SK-N-SH treated with all-trans-retinoic acid at 6 μM for 48 hours (cell line): ENCODE measurements at regions not wholly inside any gene's neighbourhood (a gene's known extent, or its start where the extent isn't known, plus 50 kb on each side); places are given as distances from the start of the nearest gene placed in this dataset.

ENCODE experiments used
- ATAC-seq: fragments of 200-7000 bp; cut with Tn5 transposase; 3 replicates; pipeline ENCODE4 v1.9.1; 2020; ENCODE audit warnings: mild to moderate bottlenecking, moderate library complexity
- ARNTL ChIP-seq: fragments of 450-650 bp; formaldehyde crosslinking; IDR thresholded peaks from 2 replicates; pipeline ENCODE4 v1.5.0; 2020; ENCODE audit warnings: low read depth, mild to moderate bottlenecking, moderate library complexity, borderline replicate concordance
- BACH2 ChIP-seq: fragments of 250-450 bp; sonication (Bioruptor Pico); IDR thresholded peaks from 2 replicates; pipeline ENCODE4 v1.9.0; 2021; ENCODE audit warnings: mild to moderate bottlenecking, borderline replicate concordance
- CSDC2 ChIP-seq: fragments of 250-450 bp; sonication (Bioruptor Pico); IDR thresholded peaks from 2 replicates; pipeline ENCODE4 v1.5.0; 2020; ENCODE audit warnings: mild to moderate bottlenecking, moderate library complexity
- GLIS3 ChIP-seq: fragments of 250-450 bp; sonication (Bioruptor Pico); IDR thresholded peaks from 2 replicates; pipeline ENCODE4 v1.5.0; 2020; ENCODE audit warnings: mild to moderate bottlenecking, moderate library complexity
- ISL1 ChIP-seq: fragments of 250-450 bp; sonication (Bioruptor Pico); IDR thresholded peaks from 2 replicates; pipeline ENCODE4 v2.1.2; 2022; ENCODE audit warnings: mild to moderate bottlenecking, moderate library complexity
- OSR1 ChIP-seq: fragments of 250-450 bp; sonication (Bioruptor Pico); IDR thresholded peaks from 2 replicates; pipeline ENCODE4 v1.8.0; 2022; ENCODE audit warnings: moderate library complexity, mild to moderate bottlenecking, inconsistent platforms
- PPARA ChIP-seq: fragments of 250-450 bp; sonication (Bioruptor Pico); IDR thresholded peaks from 2 replicates; pipeline ENCODE4 v1.5.0; 2020; ENCODE audit warnings: mild to moderate bottlenecking, borderline replicate concordance
- RARB ChIP-seq: fragments of 250-450 bp; sonication (Bioruptor Pico); IDR thresholded peaks from 2 replicates; pipeline ENCODE4 v1.8.0; 2021; ENCODE audit warnings: mild to moderate bottlenecking, moderate library complexity
- SNAI2 ChIP-seq: fragments of 250-450 bp; sonication (Bioruptor Pico); IDR thresholded peaks from 2 replicates; pipeline ENCODE4 v1.5.0; 2020; ENCODE audit warnings: mild to moderate bottlenecking, moderate library complexity
- TCF4 ChIP-seq: fragments of 250-450 bp; sonication (Bioruptor Pico); IDR thresholded peaks from 2 replicates; pipeline ENCODE4 v1.8.0; 2021; ENCODE audit warnings: mild to moderate bottlenecking, moderate library complexity, borderline replicate concordance
- ZC3H10 ChIP-seq: fragments of 250-450 bp; sonication (Bioruptor Pico); IDR thresholded peaks from 2 replicates; pipeline ENCODE4 v1.5.1; 2021; ENCODE audit warnings: mild to moderate bottlenecking, moderate library complexity
- ZFP3 ChIP-seq: fragments of 250-450 bp; sonication (Bioruptor Pico); IDR thresholded peaks from 2 replicates; pipeline ENCODE4 v1.5.0; 2020; ENCODE audit warnings: mild to moderate bottlenecking, moderate library complexity
- ZFP30 ChIP-seq: fragments of 450-650 bp; formaldehyde crosslinking; IDR thresholded peaks from 2 replicates; pipeline ENCODE4 v1.5.0; 2022; ENCODE audit warnings: mild to moderate bottlenecking, moderate library complexity
- ZNF565 ChIP-seq: fragments of 450-650 bp; formaldehyde crosslinking; conservative IDR thresholded peaks from 2 replicates; pipeline ENCODE4 v1.5.0; 2020; ENCODE audit warnings: low read depth, mild to moderate bottlenecking, moderate library complexity
- ZNF70 ChIP-seq: fragments of 450-650 bp; formaldehyde crosslinking; IDR thresholded peaks from 2 replicates; pipeline ENCODE4 v1.5.0; 2020; ENCODE audit warnings: mild to moderate bottlenecking, moderate library complexity
- ZNF8 ChIP-seq: fragments of 450-650 bp; formaldehyde crosslinking; IDR thresholded peaks from 2 replicates; pipeline ENCODE4 v1.5.0; 2020; ENCODE audit warnings: mild to moderate bottlenecking, moderate library complexity
- TF ChIP-seq, protein P1 (sequence below): fragments of 250-450 bp; sonication (Bioruptor Pico); IDR thresholded peaks from 2 replicates; pipeline ENCODE4 v1.5.0; 2020; ENCODE audit warnings: mild to moderate bottlenecking, moderate library complexity
- TF ChIP-seq, protein P2 (sequence below): fragments of 250-450 bp; sonication (Bioruptor Pico); IDR thresholded peaks from 2 replicates; pipeline ENCODE4 v1.8.0; 2020; ENCODE audit warnings: mild to moderate bottlenecking, moderate library complexity, borderline replicate concordance
- TF ChIP-seq, protein P3 (sequence below): fragments of 250-450 bp; sonication (Bioruptor Pico); IDR thresholded peaks from 2 replicates; pipeline ENCODE4 v1.5.1; 2020; ENCODE audit warnings: low read depth, mild to moderate bottlenecking, moderate library complexity
- TF ChIP-seq, protein P4 (sequence below): fragments of 250-450 bp; sonication (Bioruptor Pico); IDR thresholded peaks from 2 replicates; pipeline ENCODE4 v1.8.0; 2021; ENCODE audit warnings: low read depth, mild to moderate bottlenecking, moderate library complexity, borderline replicate concordance
- TF ChIP-seq, protein P5 (sequence below): fragments of 250-450 bp; sonication (Bioruptor Pico); IDR thresholded peaks from 2 replicates; pipeline ENCODE4 v1.5.1; 2021; ENCODE audit warnings: mild to moderate bottlenecking, moderate library complexity

DNA sequence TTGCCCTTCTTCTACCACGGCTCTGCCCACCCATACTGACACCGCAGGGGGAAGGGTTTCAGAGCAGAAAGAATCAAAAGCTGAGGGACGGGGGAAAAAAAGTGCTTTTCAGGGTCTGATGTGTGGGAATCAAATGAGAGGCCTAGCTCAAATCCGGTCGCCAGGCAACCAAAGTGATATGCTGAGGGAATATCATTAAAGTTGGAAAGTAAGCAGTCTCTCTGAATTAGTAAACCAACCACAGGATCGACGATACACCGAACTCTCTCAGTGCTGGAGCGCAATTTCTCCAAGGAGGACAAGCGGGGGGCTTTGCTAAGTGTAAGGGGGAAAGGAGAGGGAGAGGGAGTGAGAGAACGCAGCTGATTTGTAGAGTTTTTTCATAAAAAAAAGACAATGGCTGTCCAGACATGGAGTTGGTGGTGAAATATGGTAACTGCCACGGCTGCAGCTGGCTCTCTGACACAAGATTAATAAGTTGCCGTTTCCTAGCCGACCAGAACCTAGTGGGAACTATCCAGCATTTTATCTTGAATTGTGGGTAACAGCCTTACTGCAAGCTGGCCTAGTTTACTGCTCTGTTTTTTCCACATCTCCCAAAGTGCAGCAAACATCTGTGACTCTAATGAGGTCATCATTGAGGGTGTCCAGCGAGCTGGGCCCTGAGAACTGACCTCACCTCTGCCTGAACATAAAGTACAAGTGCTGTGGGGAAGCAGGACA, 530.2 kb downstream of the SOX2 start:
- peak; percentile 32; the same call in 1 of the 3 replicates for ATAC-seq
- no peak for TF ChIP-seq CSDC2
- TF ChIP-seq, protein P1, sequence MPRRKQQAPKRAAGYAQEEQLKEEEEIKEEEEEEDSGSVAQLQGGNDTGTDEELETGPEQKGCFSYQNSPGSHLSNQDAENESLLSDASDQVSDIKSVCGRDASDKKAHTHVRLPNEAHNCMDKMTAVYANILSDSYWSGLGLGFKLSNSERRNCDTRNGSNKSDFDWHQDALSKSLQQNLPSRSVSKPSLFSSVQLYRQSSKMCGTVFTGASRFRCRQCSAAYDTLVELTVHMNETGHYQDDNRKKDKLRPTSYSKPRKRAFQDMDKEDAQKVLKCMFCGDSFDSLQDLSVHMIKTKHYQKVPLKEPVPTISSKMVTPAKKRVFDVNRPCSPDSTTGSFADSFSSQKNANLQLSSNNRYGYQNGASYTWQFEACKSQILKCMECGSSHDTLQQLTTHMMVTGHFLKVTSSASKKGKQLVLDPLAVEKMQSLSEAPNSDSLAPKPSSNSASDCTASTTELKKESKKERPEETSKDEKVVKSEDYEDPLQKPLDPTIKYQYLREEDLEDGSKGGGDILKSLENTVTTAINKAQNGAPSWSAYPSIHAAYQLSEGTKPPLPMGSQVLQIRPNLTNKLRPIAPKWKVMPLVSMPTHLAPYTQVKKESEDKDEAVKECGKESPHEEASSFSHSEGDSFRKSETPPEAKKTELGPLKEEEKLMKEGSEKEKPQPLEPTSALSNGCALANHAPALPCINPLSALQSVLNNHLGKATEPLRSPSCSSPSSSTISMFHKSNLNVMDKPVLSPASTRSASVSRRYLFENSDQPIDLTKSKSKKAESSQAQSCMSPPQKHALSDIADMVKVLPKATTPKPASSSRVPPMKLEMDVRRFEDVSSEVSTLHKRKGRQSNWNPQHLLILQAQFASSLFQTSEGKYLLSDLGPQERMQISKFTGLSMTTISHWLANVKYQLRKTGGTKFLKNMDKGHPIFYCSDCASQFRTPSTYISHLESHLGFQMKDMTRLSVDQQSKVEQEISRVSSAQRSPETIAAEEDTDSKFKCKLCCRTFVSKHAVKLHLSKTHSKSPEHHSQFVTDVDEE (CRISPR knock-in tag) = 0 out of 2 replicates have a peak, but pooled peaks have one; percentile 26

DNA sequence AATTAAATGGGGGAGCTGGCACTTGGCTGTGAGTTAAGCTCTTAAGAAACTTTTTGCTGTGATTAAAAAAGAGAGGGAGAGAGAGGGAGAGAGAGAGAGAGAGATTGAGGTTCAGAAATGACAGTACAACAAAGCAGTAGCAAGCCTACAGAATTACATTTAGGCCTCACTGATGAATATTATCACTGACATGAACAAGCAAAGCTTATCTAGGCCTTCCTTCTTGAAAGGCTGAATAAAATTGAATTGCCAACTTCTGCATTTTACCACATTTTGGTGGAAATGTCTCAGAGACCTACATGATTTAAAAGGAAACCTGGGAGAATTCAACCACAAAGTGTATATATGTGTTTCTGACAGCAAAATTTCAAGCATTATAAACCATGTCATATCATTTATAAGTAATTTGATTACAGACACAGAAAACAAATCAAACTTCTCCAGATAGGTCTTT, 530.8 kb downstream of the SOX2 start:
- no peak for ATAC-seq
- TF ChIP-seq, protein P2, sequence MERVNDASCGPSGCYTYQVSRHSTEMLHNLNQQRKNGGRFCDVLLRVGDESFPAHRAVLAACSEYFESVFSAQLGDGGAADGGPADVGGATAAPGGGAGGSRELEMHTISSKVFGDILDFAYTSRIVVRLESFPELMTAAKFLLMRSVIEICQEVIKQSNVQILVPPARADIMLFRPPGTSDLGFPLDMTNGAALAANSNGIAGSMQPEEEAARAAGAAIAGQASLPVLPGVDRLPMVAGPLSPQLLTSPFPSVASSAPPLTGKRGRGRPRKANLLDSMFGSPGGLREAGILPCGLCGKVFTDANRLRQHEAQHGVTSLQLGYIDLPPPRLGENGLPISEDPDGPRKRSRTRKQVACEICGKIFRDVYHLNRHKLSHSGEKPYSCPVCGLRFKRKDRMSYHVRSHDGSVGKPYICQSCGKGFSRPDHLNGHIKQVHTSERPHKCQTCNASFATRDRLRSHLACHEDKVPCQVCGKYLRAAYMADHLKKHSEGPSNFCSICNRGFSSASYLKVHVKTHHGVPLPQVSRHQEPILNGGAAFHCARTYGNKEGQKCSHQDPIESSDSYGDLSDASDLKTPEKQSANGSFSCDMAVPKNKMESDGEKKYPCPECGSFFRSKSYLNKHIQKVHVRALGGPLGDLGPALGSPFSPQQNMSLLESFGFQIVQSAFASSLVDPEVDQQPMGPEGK (CRISPR knock-in tag) = no peak
- TF ChIP-seq ISL1 (peak; percentile 21; the same call in 1 of the 2 replicates), CSDC2 (no peak), ZNF70 (CRISPR knock-in tag) (no peak), ZNF565 (no peak), OSR1 (no peak)
- TF ChIP-seq, protein P3, sequence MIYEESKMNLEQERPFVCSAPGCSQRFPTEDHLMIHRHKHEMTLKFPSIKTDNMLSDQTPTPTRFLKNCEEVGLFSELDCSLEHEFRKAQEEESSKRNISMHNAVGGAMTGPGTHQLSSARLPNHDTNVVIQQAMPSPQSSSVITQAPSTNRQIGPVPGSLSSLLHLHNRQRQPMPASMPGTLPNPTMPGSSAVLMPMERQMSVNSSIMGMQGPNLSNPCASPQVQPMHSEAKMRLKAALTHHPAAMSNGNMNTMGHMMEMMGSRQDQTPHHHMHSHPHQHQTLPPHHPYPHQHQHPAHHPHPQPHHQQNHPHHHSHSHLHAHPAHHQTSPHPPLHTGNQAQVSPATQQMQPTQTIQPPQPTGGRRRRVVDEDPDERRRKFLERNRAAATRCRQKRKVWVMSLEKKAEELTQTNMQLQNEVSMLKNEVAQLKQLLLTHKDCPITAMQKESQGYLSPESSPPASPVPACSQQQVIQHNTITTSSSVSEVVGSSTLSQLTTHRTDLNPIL (CRISPR knock-in tag) = no peak

DNA sequence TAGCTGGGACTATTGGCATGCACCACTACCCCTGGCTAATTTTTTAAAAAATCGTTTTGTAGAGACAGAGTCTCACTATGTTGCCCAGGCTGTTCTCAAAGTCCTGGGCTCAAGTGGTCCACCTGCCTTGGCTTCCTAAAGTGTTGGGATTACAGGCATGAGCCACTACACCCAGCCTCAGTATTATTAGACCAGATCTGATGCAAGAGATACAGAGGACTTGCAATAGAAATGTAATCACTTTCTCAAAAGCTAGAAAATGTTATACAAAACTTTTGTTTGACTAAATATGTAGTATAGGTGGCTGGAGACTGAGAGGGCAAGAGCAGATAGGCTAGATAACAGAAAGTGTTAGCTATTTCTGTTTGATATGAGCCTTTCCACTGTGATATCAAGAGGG, 531.9 kb downstream of the SOX2 start:
- TF ChIP-seq OSR1 (no peak), TCF4 (no peak), SNAI2 (CRISPR knock-in tag) (no peak), PPARA (no peak), ZNF8 (CRISPR knock-in tag) (no peak), ZC3H10 (no peak), ZFP3 (CRISPR knock-in tag) (no peak), GLIS3 (CRISPR knock-in tag) (no peak), ARNTL (CRISPR knock-in tag) (no peak), RARB (CRISPR knock-in tag) (no peak), ISL1 (no peak), ZFP30 (CRISPR knock-in tag) (no peak), BACH2 (CRISPR knock-in tag) (no peak), CSDC2 (no peak), ZNF70 (CRISPR knock-in tag) (no peak)
- TF ChIP-seq, protein P3 (CRISPR knock-in tag) = no peak
- TF ChIP-seq, protein P4, sequence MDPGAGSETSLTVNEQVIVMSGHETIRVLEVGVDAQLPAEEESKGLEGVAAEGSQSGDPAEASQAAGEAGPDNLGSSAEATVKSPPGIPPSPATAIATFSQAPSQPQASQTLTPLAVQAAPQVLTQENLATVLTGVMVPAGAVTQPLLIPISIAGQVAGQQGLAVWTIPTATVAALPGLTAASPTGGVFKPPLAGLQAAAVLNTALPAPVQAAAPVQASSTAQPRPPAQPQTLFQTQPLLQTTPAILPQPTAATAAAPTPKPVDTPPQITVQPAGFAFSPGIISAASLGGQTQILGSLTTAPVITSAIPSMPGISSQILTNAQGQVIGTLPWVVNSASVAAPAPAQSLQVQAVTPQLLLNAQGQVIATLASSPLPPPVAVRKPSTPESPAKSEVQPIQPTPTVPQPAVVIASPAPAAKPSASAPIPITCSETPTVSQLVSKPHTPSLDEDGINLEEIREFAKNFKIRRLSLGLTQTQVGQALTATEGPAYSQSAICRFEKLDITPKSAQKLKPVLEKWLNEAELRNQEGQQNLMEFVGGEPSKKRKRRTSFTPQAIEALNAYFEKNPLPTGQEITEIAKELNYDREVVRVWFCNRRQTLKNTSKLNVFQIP (CRISPR knock-in tag) = no peak
- TF ChIP-seq, protein P1 (CRISPR knock-in tag) = no peak
- TF ChIP-seq, protein P2 (CRISPR knock-in tag) = no peak
- TF ChIP-seq, protein P5, sequence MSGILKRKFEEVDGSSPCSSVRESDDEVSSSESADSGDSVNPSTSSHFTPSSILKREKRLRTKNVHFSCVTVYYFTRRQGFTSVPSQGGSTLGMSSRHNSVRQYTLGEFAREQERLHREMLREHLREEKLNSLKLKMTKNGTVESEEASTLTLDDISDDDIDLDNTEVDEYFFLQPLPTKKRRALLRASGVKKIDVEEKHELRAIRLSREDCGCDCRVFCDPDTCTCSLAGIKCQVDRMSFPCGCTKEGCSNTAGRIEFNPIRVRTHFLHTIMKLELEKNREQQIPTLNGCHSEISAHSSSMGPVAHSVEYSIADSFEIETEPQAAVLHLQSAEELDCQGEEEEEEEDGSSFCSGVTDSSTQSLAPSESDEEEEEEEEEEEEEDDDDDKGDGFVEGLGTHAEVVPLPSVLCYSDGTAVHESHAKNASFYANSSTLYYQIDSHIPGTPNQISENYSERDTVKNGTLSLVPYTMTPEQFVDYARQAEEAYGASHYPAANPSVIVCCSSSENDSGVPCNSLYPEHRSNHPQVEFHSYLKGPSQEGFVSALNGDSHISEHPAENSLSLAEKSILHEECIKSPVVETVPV (CRISPR knock-in tag) = no peak
- ATAC-seq = no peak
